IPS DF 4.7 (cell line): ENCODE measurements at regions not wholly inside any gene's neighbourhood (a gene's known extent, or its start where the extent isn't known, plus 50 kb on each side); places are given as distances from the start of the nearest gene placed in this dataset.
"Not testable (repeated sequence)": the region's sequence is repeated elsewhere in the genome, so short reads cannot be mapped to it uniquely, and the experiment has no call there.

ENCODE experiments used
- DNase-seq: peaks from one replicate; pipeline ENCODE4 v3.0.0-alpha.2; 2013; ENCODE audit warnings: low spot score; ENCODE audit errors: extremely low read depth

GRCh38 chr2:192524642-192525251 lies 330.0 kb upstream of the TMEFF2 start:
- not testable (repeated sequence) for DNase-seq

GRCh38 chr2:192524214-192524613 lies 329.5 kb upstream of the TMEFF2 start:
- DNase-seq: not testable (repeated sequence)

GRCh38 chr2:192515937-192516336 lies 321.2 kb upstream of the TMEFF2 start:
- no peak for DNase-seq

DNA sequence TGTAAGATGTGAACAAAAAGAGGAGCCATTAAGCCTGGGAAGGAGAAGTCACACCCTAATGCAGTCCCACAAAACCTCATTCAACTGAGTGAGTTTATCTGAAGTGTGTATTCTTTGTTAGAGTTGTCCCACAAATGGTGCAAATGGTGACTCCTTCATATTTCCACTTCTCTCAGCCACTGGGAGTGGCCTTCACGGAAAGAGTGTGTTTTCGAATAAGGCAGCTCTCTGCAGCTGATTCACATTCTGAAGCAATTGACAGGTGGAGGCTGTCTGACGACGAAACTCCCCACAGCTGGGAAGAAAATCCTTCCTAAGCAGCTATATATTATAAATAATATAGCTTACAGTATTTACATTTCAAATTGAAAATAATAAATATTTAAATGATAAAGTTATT lies 318.8 kb upstream of the TMEFF2 start:
- no peak for DNase-seq

DNA sequence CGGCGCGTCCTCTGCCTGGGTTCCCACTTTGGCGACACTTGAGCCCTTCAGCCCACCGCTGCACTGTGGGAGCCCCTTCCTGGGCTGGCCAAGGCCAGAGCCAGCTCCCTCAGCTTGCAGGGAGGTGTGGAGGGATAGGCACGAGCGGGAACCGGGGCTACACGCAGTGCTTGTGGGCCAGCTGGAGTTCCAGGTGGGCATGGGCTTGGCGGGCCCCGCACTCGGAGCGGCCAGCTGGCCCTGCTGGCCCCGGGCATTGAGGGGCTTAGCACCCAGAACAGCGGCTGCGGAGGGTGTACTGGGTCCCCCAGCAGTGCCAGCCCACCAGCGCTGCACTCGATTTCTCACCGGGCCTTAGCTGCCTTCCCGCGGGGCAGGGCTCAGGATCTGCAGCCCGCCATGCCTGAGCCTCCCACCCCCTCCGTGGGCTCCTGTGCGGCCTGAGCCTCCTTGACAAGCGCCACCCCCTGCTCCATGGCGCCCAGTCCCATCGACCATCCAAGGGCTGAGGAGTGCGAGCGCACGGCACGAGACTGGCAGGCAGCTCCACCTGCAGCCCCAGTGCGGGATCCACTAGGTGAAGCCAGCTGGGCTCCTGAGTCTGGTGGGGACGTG lies 313.2 kb upstream of the TMEFF2 start:
- not testable (repeated sequence) for DNase-seq

GRCh38 chr2:192500550-192501200 lies 305.9 kb upstream of the TMEFF2 start:
- DNase-seq: no peak

GRCh38 chr2:192499476-192499875 lies 304.7 kb upstream of the TMEFF2 start:
- no peak for DNase-seq

GRCh38 chr2:192498747-192499146 lies 304.0 kb upstream of the TMEFF2 start:
- no peak for DNase-seq

GRCh38 chr2:192488158-192488557 lies 293.4 kb upstream of the TMEFF2 start:
- not testable (repeated sequence) for DNase-seq

- no peak for DNase-seq
Observed at GRCh38 chr2:192487636-192488035, 292.9 kb upstream of the TMEFF2 start.

- no peak for DNase-seq
Observed at GRCh38 chr2:192484903-192485302, 290.2 kb upstream of the TMEFF2 start.

- DNase-seq: no peak
Observed at GRCh38 chr2:192480984-192481383, 286.3 kb upstream of the TMEFF2 start.

- no peak for DNase-seq
Observed at GRCh38 chr2:192473331-192473730, 278.6 kb upstream of the TMEFF2 start.

GRCh38 chr2:192471982-192472381 lies 277.2 kb upstream of the TMEFF2 start:
- no peak for DNase-seq

DNA sequence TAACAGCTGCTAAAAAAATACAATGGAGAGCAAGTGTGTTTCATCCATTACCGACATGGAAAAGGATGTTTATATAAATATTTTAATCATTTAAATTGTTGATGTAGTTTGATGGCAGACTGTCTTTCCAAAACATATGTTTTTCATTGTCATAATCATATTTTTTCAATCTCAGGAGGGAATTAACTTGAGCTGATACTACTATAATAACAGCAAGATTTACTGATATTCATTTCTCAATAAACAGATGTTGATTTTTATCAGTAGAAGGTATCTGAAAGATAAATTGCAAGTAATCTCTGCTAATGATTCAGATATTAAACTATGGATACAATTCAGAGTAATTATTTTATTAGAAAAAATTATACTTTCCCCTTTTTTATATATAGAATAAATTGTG lies 274.9 kb upstream of the TMEFF2 start:
- no peak for DNase-seq

GRCh38 chr2:192467953-192468660 lies 273.4 kb upstream of the TMEFF2 start:
- no peak for DNase-seq

DNA sequence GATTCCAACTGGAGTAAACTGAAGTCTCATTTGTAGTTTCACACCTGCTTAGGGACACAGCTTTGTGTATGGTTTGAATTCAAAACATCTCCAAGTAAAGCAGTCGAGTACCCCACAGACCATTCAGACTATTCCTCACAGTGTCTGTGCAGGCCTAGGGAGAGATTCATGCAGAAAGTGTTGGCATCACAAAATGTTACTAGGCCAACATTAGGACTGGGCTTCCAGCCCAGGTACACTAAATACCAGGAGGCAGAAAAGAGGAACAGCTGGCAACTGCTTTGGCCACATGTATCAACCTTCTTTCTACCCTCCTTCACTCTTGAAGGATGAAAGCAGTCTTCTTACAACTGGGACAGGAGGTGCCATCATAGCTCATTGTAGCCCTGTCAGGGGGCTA lies 270.4 kb upstream of the TMEFF2 start:
- no peak for DNase-seq

DNA sequence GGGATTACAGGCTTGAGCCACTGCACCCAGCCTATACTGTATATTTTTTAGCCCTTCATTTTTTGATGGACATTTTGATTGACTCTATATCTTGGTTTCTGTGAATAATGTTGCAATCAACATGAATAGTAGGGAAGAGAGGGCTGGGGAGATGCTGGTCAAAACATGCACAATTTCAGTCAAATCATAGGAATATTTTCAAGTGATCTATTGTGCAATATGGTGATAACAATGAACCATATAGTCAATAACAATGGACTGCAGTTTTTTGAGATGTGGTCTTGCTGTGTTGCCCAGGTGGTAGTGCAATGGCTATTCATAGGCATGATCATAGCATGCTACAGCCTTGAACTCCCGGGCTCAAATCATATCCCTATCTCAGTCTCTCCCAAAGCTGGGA lies 264.7 kb upstream of the TMEFF2 start:
- DNase-seq: no peak

DNA sequence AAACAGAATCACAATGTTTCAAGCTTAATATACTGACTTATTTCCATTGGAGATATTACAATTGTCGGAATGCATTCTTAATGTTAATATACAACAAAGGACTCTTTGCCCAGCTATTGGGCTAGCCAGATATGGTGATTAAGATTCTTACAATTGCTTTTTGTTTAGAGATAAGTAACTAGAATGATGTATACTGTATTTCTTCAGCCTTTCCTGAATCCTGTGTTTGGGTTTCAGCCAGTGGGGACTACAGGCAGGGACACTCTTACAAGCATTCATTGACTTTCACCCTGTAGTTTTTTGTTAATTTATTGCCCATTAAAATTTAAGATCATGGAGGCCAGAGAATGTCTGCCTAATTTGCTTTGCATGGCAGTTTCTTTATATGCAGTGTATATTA lies 254.1 kb upstream of the TMEFF2 start:
- DNase-seq: no peak

DNA sequence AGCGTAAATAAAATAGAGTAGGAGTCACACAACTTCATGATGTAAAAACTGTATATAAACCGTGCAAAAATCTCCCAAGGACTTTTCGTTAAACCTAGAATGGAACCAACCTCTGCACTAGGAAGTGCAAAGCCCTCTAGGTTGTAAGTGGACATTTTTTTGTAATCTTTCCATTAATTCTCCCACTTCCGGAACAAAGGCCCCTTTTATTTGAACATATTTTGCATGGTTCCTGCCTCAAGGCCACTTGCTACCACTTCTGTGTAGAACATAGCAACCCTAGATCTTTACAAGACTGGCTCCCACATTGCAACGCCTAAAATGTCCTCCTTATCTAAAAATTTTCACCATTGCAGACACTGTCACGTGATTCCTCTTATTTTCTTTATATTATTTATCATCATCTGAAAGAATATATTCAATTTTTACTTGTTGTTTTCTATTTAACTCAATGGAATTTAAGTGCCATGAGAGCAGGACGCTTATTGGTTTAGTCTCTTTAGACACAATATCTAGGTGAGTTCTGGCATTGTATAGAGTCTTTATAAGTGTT lies 249.6 kb upstream of the TMEFF2 start:
- DNase-seq: no peak

- no peak for DNase-seq
Observed at GRCh38 chr2:192443831-192444230, 249.1 kb upstream of the TMEFF2 start.

- no peak for DNase-seq
Observed at GRCh38 chr2:192438239-192438638, 243.5 kb upstream of the TMEFF2 start.
